Gastroesophageal sphincter (tissue), 4 donors: ENCODE measurements at regions not wholly inside any gene's neighbourhood (a gene's known extent, or its start where the extent isn't known, plus 50 kb on each side); places are given as distances from the start of the nearest gene placed in this dataset.

Experiments used
- ATAC-seq: fragments of 150-250 bp; one replicate; pipeline ENCODE4 v1.9.1; 2016; ENCODE audit warnings: mild to moderate bottlenecking, moderate library complexity
- H3K27ac ChIP-seq, 4 donors: fragments of 200-600 bp; sonication (generic) in 3 of 4; 1 replicate in 3 of 4; 2 replicates in 1 of 4; pipeline ENCODE4 v1.5.1; 2016 to 2019
- H3K27me3 ChIP-seq: fragments of 200-600 bp; sonication (generic); one replicate; pipeline ENCODE4 v1.5.1; 2019
- H3K36me3 ChIP-seq, 2 donors: fragments of 200-600 bp; sonication (generic); one replicate each; pipeline ENCODE4 v1.5.1; 2019; ENCODE audit warnings: control low read depth in 1 of 2
- H3K4me1 ChIP-seq, 3 donors: fragments of 200-600 bp; sonication (generic); 1 replicate in 2 of 3; 2 replicates in 1 of 3; pipeline ENCODE4 v1.5.1; 2016 to 2019; ENCODE audit warnings: control low read depth in 2 of 3
- H3K4me3 ChIP-seq, 2 donors: fragments of 200-600 bp; sonication (generic); one replicate each; pipeline ENCODE4 v1.5.1; 2019; ENCODE audit warnings: mild to moderate bottlenecking in 1 of 2, moderate library complexity in 1 of 2
- H3K9me3 ChIP-seq, 3 donors: fragments of 200-600 bp; sonication (generic); one replicate each; pipeline ENCODE4 v1.5.1; 2017 to 2019; ENCODE audit warnings: control low read depth in 2 of 3
- CTCF ChIP-seq, 4 experiments: fragments of 200-600 bp in 2 of 4; fragments of 450-650 bp in 2 of 4; sonication (generic) in 1 of 4; IDR thresholded peaks; one replicate each; pipeline ENCODE4 v1.5.1; 2017 to 2019; ENCODE audit warnings: antibody characterized with exemption in 4 of 4, mild to moderate bottlenecking in 2 of 4, moderate library complexity in 2 of 4
- EP300 ChIP-seq: sonication (generic); formaldehyde crosslinking; IDR thresholded peaks from one replicate; pipeline ENCODE4 v1.6.1; 2017; ENCODE audit warnings: antibody characterized with exemption, mild to moderate bottlenecking
- POLR2A ChIP-seq, 2 donors: fragments of 450-650 bp; IDR thresholded peaks; one replicate each; pipeline ENCODE4 v1.6.1; 2017; ENCODE audit warnings: antibody characterized with exemption in 2 of 2, mild to moderate bottlenecking in 2 of 2, moderate library complexity in 1 of 2
- POLR2AphosphoS5 ChIP-seq: sonication (generic); formaldehyde crosslinking; IDR thresholded peaks from one replicate; pipeline ENCODE4 v1.6.1; 2017; ENCODE audit warnings: antibody characterized with exemption
- WGBS, 2 donors: methylation state at CpG; one replicate each; pipeline ENCODE4 v1.1.5; 2018; ENCODE audit warnings: low coverage in 1 of 2; 5-methylcytosine and 5-hydroxymethylcytosine counted together

- no peak overlapping the region for H3K4me3 ChIP-seq
- 82 to 84% methylated on average over 5 of the region's 5 CpGs for WGBS, 2 donors
- no peak for ATAC-seq
- H3K27me3 ChIP-seq, result no peaks in the 10 kb centered on the region
- H3K4me1 ChIP-seq, result no peaks in the 10 kb centered on the region
- no peaks in the 10 kb centered on the region for H3K36me3 ChIP-seq
- H3K9me3 ChIP-seq, result peaks cover 0 to 7% (median 0%) of the 10 kb centered on the region in 3 donors
- no peak overlapping the region for H3K27ac ChIP-seq
- TF ChIP-seq POLR2AphosphoS5 (no peak), CTCF (IDR thresholded peaks at IDR 0.05) (no peak), POLR2A (IDR thresholded peaks at IDR 0.05) (no peak), EP300 (no peak)
Observed at GRCh38 chr14:88935083-88935482, 110.6 kb downstream of the TTC8 start.

GRCh38 chr14:88937706-88938105, 113.3 kb downstream of the TTC8 start:
- no peak for ATAC-seq
- Histone ChIP-seq H3K9me3 (peaks cover 0 to under 1% (median 0%) of the 10 kb centered on the region in 3 donors), H3K36me3 (no peaks in the 10 kb centered on the region), H3K4me3 (no peak overlapping the region), H3K27me3 (no peaks in the 10 kb centered on the region), H3K4me1 (no peaks in the 10 kb centered on the region), H3K27ac (no peak overlapping the region)
- TF ChIP-seq CTCF (IDR thresholded peaks at IDR 0.05), result no peak
- TF ChIP-seq EP300, result no peak
- 69 to 78% methylated on average over 2 to 3 of the region's 3 CpGs for whole genome bisulfite sequencing, 2 donors

- no peak for ATAC-seq
- H3K9me3 ChIP-seq, result peaks cover 0 to 10% (median 0%) of the 10 kb centered on the region in 3 donors
- peaks cover 6% of the 10 kb centered on the region for H3K27me3 ChIP-seq
- H3K4me1 ChIP-seq, result no peaks in the 10 kb centered on the region
- TF ChIP-seq POLR2AphosphoS5 (no peak), POLR2A (IDR thresholded peaks at IDR 0.05) (no peak), EP300 (no peak), CTCF (IDR thresholded peaks at IDR 0.05) (no peak)
- 38 to 50% methylated on average over 3 of the region's 3 CpGs for WGBS, 2 donors
- no peak overlapping the region for H3K27ac ChIP-seq
- H3K36me3 ChIP-seq, result no peaks in the 10 kb centered on the region
- no peak overlapping the region for H3K4me3 ChIP-seq
Observed at GRCh38 chr14:88940671-88941070, 116.2 kb downstream of the TTC8 start.

- H3K4me3 ChIP-seq, result no peak overlapping the region
- no peak for ATAC-seq
- no peaks in the 10 kb centered on the region for H3K4me1 ChIP-seq
- H3K27ac ChIP-seq, result no peak overlapping the region
- H3K9me3 ChIP-seq, result peaks cover 0 to 10% (median 0%) of the 10 kb centered on the region in 3 donors
- TF ChIP-seq CTCF (IDR thresholded peaks at IDR 0.05), result no peak
- TF ChIP-seq POLR2A (IDR thresholded peaks at IDR 0.05), result no peak
- no peak for TF ChIP-seq POLR2AphosphoS5
- no peak for TF ChIP-seq EP300
- no peaks in the 10 kb centered on the region for H3K36me3 ChIP-seq
- peaks cover 6% of the 10 kb centered on the region for H3K27me3 ChIP-seq
Observed at GRCh38 chr14:88941414-88941813, 117.0 kb downstream of the TTC8 start.

GRCh38 chr14:88947646-88948598, 123.5 kb downstream of the TTC8 start:
- no peak for ATAC-seq
- TF ChIP-seq POLR2A (IDR thresholded peaks at IDR 0.05) (no peak), CTCF (IDR thresholded peaks at IDR 0.05) (no peak), POLR2AphosphoS5 (no peak), EP300 (no peak)
- Histone ChIP-seq H3K9me3 (peaks cover 0 to 10% (median 0%) of the 10 kb centered on the region in 3 donors), H3K4me3 (no peak overlapping the region), H3K27ac (no peak overlapping the region), H3K36me3 (no peaks in the 10 kb centered on the region), H3K27me3 (peaks cover 11% of the 10 kb centered on the region), H3K4me1 (no peaks in the 10 kb centered on the region)
- WGBS, 2 donors, result 60 to 81% methylated on average over 5 to 6 of the region's 7 CpGs
